ENCODE measurements at regions not wholly inside any gene's neighbourhood (a gene's known extent, or its start where the extent isn't known, plus 50 kb on each side); places are given as distances from the start of the nearest gene placed in this dataset.
A peak's percentile ranks its signal among the peaks of the same experiment; 100 is the strongest.
"Not testable (repeated sequence)": the region's sequence is repeated elsewhere in the genome, so short reads cannot be mapped to it uniquely, and the experiment has no call there.

- no peak for DNase-seq
- no peak overlapping the region for H3K27ac ChIP-seq (ENCODE audit: low read length)
- no peaks in the 10 kb centered on the region for H3K9me3 ChIP-seq (replicated peaks; ENCODE audit: control insufficient read depth, low read depth, low read length)
- H3K36me3 ChIP-seq (ENCODE audit: control insufficient read depth, insufficient read depth, low read length) = no peaks in the 10 kb centered on the region
- WGBS (ENCODE audit: insufficient coverage) = no CpG with 5 or more reads among the region's 1 CpG
- H3K4me3 ChIP-seq (ENCODE audit: low read length) = no peak overlapping the region
- H3K27me3 ChIP-seq (ENCODE audit: control insufficient read depth, insufficient read depth, low read length) = no peaks in the 10 kb centered on the region
- peaks cover 4% of the 10 kb centered on the region for H3K4me1 ChIP-seq (ENCODE audit: control insufficient read depth, insufficient read depth, low read length)
Observed at GRCh38 chr4:184335520-184335919, 117.8 kb upstream of the ENPP6 start.

GRCh38 chr4:184333446-184333845 is 115.8 kb upstream of the ENPP6 start:
- peak; percentile 60 for DNase-seq
- H3K4me1 ChIP-seq (ENCODE audit: control insufficient read depth, insufficient read depth, low read length); H3K4me3 ChIP-seq (ENCODE audit: low read length); H3K9me3 ChIP-seq (replicated peaks; ENCODE audit: control insufficient read depth, low read depth, low read length); H3K27me3 ChIP-seq (ENCODE audit: control insufficient read depth, insufficient read depth, low read length); H3K36me3 ChIP-seq (ENCODE audit: control insufficient read depth, insufficient read depth, low read length); H3K27ac ChIP-seq (ENCODE audit: low read length): not testable (repeated sequence)
- 71% methylated on average over 8 of the region's 14 CpGs for WGBS (ENCODE audit: insufficient coverage)

GRCh38 chr4:184331268-184331995 is 113.8 kb upstream of the ENPP6 start:
- DNase-seq = no peak
- Histone ChIP-seq H3K27ac (ENCODE audit: low read length) (peak overlapping the region; percentile 59), H3K4me3 (ENCODE audit: low read length) (no peak overlapping the region), H3K9me3 (replicated peaks; ENCODE audit: control insufficient read depth, low read depth, low read length) (no peaks in the 10 kb centered on the region), H3K27me3 (ENCODE audit: control insufficient read depth, insufficient read depth, low read length) (no peaks in the 10 kb centered on the region), H3K36me3 (ENCODE audit: control insufficient read depth, insufficient read depth, low read length) (no peaks in the 10 kb centered on the region), H3K4me1 (ENCODE audit: control insufficient read depth, insufficient read depth, low read length) (peaks cover 7% of the 10 kb centered on the region)
- 64% methylated on average over 4 of the region's 7 CpGs for WGBS (ENCODE audit: insufficient coverage)

- not testable (repeated sequence) for H3K4me1 ChIP-seq (ENCODE audit: control insufficient read depth, insufficient read depth, low read length); H3K27me3 ChIP-seq (ENCODE audit: control insufficient read depth, insufficient read depth, low read length); H3K36me3 ChIP-seq (ENCODE audit: control insufficient read depth, insufficient read depth, low read length); H3K9me3 ChIP-seq (replicated peaks; ENCODE audit: control insufficient read depth, low read depth, low read length); H3K4me3 ChIP-seq (ENCODE audit: low read length); DNase-seq
- peak overlapping the region; percentile 59 for H3K27ac ChIP-seq (ENCODE audit: low read length)
- no CpG with 5 or more reads among the region's 5 CpGs for WGBS (ENCODE audit: insufficient coverage)
Observed at GRCh38 chr4:184330517-184331094, 112.9 kb upstream of the ENPP6 start.

GRCh38 chr4:184329659-184330400 is 112.2 kb upstream of the ENPP6 start:
- no peaks in the 10 kb centered on the region for H3K27me3 ChIP-seq (ENCODE audit: control insufficient read depth, insufficient read depth, low read length)
- peaks cover 7% of the 10 kb centered on the region for H3K4me1 ChIP-seq (ENCODE audit: control insufficient read depth, insufficient read depth, low read length)
- no peaks in the 10 kb centered on the region for H3K36me3 ChIP-seq (ENCODE audit: control insufficient read depth, insufficient read depth, low read length)
- peak; percentile 76 for DNase-seq
- H3K9me3 ChIP-seq (replicated peaks; ENCODE audit: control insufficient read depth, low read depth, low read length) = no peaks in the 10 kb centered on the region
- no peak overlapping the region for H3K4me3 ChIP-seq (ENCODE audit: low read length)
- H3K27ac ChIP-seq (ENCODE audit: low read length) = no peak overlapping the region
- 70% methylated on average over 11 of the region's 14 CpGs for WGBS (ENCODE audit: insufficient coverage)

GRCh38 chr4:184329235-184329634 is 111.6 kb upstream of the ENPP6 start:
- Histone ChIP-seq H3K9me3 (replicated peaks; ENCODE audit: control insufficient read depth, low read depth, low read length) (no peaks in the 10 kb centered on the region), H3K4me3 (ENCODE audit: low read length) (no peak overlapping the region), H3K27ac (ENCODE audit: low read length) (no peak overlapping the region), H3K36me3 (ENCODE audit: control insufficient read depth, insufficient read depth, low read length) (no peaks in the 10 kb centered on the region), H3K27me3 (ENCODE audit: control insufficient read depth, insufficient read depth, low read length) (no peaks in the 10 kb centered on the region), H3K4me1 (ENCODE audit: control insufficient read depth, insufficient read depth, low read length) (peaks cover 7% of the 10 kb centered on the region)
- 84% methylated on average over 5 of the region's 9 CpGs for WGBS (ENCODE audit: insufficient coverage)
- no peak for DNase-seq

- H3K27me3 ChIP-seq (ENCODE audit: control insufficient read depth, insufficient read depth, low read length) = no peaks in the 10 kb centered on the region
- no peak overlapping the region for H3K4me3 ChIP-seq (ENCODE audit: low read length)
- H3K27ac ChIP-seq (ENCODE audit: low read length) = no peak overlapping the region
- DNase-seq = no peak
- H3K4me1 ChIP-seq (ENCODE audit: control insufficient read depth, insufficient read depth, low read length) = peaks cover 7% of the 10 kb centered on the region
- no peaks in the 10 kb centered on the region for H3K9me3 ChIP-seq (replicated peaks; ENCODE audit: control insufficient read depth, low read depth, low read length)
- H3K36me3 ChIP-seq (ENCODE audit: control insufficient read depth, insufficient read depth, low read length) = no peaks in the 10 kb centered on the region
- WGBS (ENCODE audit: insufficient coverage) = 76% methylated on average over 4 of the region's 7 CpGs
Observed at GRCh38 chr4:184328022-184328736, 110.5 kb upstream of the ENPP6 start.

- H3K27ac ChIP-seq (ENCODE audit: low read length) = no peak overlapping the region
- DNase-seq = no peak
- no CpG with 5 or more reads among the region's 6 CpGs for WGBS (ENCODE audit: insufficient coverage)
- H3K9me3 ChIP-seq (replicated peaks; ENCODE audit: control insufficient read depth, low read depth, low read length) = no peaks in the 10 kb centered on the region
- no peaks in the 10 kb centered on the region for H3K36me3 ChIP-seq (ENCODE audit: control insufficient read depth, insufficient read depth, low read length)
- no peak overlapping the region for H3K4me3 ChIP-seq (ENCODE audit: low read length)
- H3K27me3 ChIP-seq (ENCODE audit: control insufficient read depth, insufficient read depth, low read length) = no peaks in the 10 kb centered on the region
- H3K4me1 ChIP-seq (ENCODE audit: control insufficient read depth, insufficient read depth, low read length) = peaks cover 3% of the 10 kb centered on the region
Observed at GRCh38 chr4:184324939-184325477, 107.3 kb upstream of the ENPP6 start.

- Histone ChIP-seq H3K4me3 (ENCODE audit: low read length) (no peak overlapping the region), H3K4me1 (ENCODE audit: control insufficient read depth, insufficient read depth, low read length) (no peaks in the 10 kb centered on the region)
- WGBS (ENCODE audit: insufficient coverage) = 67% methylated on average over 1 of the region's 2 CpGs
Observed at GRCh38 chr4:184322328-184323025, 104.8 kb upstream of the ENPP6 start.

More at GRCh38 chr4:184322328-184323025, 104.8 kb upstream of the ENPP6 start:
- Histone ChIP-seq H3K27me3 (ENCODE audit: control insufficient read depth, insufficient read depth, low read length) (no peaks in the 10 kb centered on the region), H3K27ac (ENCODE audit: low read length) (no peak overlapping the region), H3K9me3 (replicated peaks; ENCODE audit: control insufficient read depth, low read depth, low read length) (no peaks in the 10 kb centered on the region), H3K36me3 (ENCODE audit: control insufficient read depth, insufficient read depth, low read length) (no peaks in the 10 kb centered on the region)
- no peak for DNase-seq
